KG1 (cell line): ENCODE measurements at regions not wholly inside any gene's neighbourhood (a gene's known extent, or its start where the extent isn't known, plus 50 kb on each side); places are given as distances from the start of the nearest gene placed in this dataset.

ENCODE experiments used
- DNase-seq: peaks from one replicate; lab custom pipeline; 2025; lab: John Stamatoyannopoulos, UW

DNA sequence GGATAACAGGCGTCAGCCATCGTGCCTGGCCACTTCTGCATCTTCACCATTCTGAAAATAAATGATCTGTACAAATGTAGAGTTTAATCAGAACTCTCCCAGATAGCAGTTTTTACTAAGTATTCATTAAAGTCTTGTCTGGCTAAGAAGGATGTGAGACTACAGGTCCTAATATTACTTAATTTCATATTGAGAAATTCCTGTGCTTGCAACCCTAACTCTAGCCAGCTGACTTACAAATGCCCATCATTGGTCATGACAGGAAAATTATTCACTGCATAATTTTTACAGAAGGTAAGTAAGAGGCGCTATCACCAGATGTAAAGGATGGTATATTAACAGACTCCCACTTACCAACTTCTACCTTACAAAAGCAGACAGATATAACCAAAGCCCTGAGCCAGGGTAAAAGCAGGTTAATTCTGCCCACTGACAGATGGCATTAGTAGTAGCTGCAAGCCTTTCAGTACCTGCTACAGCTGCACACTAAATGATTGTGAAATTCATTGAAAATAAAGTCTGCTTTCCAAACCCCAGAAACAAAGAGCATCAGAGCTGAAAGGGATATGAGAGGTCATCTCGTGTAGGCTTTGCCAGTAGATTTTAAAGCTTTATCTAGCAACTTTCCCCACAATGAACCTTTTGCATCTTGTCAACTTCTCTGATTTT is 55.9 kb upstream of the FOXN2 start:
- DNase-seq = no peak

DNA sequence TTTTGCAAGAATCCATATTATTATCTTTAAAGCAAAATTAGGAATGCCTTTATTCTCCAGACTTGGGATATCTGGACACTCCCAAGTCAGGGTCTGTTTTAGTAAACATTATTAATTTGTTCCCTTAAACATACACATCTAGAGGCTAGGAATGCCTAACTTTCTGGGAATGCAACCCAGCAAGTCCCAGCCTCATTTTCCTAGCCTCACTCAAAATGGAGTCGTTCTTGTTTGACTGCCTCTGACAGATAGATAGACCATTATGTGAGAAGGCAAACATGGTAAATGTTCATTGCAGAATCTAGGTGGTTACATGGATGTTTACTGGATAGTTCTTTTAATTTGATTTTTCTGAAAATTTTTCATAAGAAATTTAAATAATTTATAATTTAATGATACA is 54.7 kb upstream of the FOXN2 start:
- no peak for DNase-seq

DNA sequence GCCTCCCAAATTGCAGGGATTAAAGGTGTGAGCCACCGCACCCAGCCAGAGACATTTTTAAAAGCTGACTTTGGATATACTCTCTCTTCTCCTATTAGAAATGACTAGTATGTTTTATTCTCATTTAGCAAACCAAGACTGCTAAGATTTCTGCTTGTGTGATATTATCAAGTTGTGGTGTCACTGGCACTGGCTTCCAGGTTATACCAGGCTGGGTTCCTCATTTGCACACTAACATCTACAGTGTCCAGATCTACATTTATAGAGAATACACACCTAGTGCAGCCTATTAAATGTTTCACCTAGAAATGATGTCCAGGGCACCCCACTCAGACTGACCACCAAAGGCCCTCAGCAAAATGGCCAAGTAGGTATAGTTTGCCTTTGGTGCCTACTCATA is 49.9 kb upstream of the FOXN2 start:
- no peak for DNase-seq
